GM18502 (cell line): ENCODE measurements at regions not wholly inside any gene's neighbourhood (a gene's known extent, or its start where the extent isn't known, plus 50 kb on each side); places are given as distances from the start of the nearest gene placed in this dataset.

Source experiments
- ATAC-seq: cut with Tn5 transposase; IDR thresholded peaks from one replicate; pipeline ENCODE4 v1.9.1; 2021; ENCODE audit warnings: mild to moderate bottlenecking; ENCODE audit not compliant: unreplicated experiment, poor library complexity

DNA sequence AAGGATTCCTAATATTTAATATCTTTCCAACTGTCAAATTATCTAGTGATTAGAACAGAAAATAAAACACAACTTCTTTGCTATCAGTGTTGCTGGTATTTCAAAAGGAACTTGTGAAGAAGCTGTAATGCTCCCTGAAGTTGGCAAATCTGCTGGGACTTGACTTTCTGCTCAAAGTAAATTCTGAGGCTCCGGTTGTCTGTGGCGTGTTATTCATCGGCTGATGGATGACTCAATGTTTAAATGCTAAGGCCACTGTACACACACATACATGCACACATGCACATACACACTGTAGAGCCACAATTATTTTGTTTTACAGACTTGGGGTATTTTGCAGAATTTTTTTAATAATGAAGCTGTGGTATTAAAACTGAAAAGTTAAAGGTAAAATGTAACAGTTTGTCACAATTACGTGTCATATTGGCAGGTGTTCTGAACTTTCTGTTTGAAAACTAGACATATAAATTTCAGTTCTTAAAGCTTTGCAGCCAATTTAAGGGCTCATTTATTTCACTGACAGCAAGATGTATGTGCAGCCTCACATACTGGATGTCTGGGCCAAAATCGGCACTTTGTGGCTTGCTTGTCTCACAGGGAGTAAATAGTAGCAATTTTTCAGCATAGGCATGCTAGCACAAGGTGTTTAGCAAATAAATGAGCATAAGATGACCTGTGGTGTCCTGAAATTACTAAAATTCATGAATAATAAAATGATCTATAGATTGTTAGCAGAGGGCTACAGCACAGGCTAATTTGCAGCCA lies 1691.7 kb upstream of the PCDH20 start:
- ATAC-seq: no peak

DNA sequence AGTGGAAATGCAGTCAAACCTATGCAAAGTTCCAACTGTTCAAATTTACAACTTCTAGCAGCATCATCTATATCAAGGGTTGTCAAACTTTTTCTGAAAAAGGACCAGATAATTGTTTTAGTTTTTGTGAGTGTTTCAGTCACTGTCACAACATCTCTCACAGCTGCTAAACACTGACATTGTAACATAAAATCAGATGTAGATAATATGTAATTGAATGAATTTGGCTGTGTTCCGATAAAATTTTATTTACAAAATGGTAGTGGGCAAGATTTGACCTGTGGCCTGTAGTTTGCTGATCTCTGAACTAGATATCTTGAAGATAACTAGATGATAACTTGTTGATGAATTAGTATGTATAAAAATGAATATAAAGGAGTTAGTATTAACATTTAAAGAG lies 1679.1 kb upstream of the PCDH20 start:
- no peak for ATAC-seq

DNA sequence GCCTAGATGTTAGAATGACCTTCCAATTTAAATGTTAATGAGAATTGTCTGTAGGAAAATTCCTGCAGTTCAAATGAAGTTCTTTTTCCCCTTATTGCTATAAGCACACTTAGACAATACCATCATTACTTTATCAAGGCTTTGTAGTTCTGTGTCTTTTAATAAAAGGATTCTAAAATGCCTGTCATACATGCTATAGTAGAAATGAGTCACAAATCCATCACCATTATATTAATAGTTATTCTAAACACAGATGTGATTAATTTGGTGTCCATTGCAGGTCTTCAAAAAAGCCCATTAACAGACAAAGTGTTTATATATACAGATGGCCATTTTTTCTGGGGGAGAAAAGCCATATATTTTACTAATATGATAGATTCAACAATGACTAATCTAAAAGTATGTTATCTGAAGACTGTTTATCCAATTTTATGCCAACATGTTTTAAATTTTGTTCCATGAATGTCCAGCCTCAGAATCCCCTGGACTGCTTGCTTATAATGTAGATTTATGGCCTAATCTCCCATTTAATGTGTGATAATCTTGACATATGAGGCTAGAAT lies 1678.3 kb upstream of the PCDH20 start:
- no peak for ATAC-seq

DNA sequence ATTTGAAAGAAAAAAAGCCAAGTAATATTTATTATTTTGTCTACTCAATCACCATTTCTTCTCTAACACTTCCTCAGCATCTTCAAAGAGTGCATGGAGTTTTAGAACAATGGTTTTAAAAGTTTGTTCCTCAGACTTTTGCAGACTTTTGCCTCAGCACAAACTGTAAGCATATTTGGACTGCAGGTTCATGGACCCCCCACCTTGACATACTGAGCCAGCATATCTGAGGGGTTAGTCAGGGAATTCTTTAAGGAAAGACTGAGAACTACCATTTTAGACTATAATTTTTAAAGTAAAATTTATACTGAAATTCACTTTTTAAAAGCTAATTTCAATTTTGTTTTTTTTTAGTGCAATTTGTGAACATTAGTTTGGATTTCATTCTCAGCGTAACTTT lies 1676.8 kb upstream of the PCDH20 start:
- ATAC-seq: no peak

DNA sequence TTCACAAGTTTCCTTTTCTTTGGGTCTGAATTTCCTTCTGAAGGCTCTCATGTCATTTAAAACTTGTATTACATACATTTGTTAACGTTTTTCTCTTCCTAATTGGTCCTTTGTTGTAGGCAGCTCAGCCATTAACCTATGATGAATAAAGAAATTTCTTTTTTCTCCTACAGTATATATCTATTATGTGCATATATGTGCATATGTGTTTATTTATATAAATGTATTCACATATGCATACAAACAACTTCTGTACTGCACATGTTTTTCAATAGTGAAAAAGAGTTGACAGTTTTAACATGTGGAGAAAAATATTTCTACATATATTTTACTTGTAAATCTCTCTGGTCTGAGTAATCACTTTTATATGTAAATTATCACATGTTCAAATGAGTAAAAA lies 1674.9 kb upstream of the PCDH20 start:
- no peak for ATAC-seq

DNA sequence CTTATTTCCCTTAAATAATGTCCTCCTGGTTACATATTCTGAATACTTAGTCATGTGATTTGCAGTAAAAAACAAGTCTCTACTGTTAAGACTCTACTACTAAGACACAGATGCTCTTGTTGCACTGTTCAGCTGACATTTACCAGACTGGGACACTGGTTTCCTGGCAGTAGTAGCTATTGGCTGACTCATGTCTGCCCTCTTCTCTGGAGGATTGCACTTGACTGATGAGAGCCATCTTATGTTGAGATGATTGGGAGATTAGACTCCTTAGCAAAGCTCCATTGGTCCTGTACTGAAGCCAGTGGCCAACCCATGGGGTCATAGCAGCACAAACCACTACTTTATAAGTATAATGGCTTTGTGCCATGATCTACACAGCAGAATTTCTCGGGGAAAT lies 1672.6 kb upstream of the PCDH20 start:
- ATAC-seq: no peak

DNA sequence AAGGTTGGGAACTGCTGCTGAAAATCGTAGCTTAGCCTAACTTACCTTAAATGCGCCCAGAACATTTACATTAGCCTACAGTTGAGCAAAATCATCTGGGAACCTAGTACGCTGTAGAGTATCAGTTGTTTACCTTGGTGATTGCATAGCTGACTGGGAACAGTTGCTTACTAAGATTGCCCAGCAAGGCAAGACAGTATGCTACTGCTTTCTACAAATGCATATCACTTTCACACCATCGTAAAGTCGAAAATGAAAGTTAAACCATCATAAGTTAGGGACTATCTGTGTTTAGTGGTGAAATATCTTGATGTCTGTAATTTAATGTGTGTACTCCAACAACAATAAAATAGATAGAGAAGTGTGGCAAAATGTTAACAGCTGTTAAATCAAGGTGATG lies 1670.6 kb upstream of the PCDH20 start:
- no peak for ATAC-seq

DNA sequence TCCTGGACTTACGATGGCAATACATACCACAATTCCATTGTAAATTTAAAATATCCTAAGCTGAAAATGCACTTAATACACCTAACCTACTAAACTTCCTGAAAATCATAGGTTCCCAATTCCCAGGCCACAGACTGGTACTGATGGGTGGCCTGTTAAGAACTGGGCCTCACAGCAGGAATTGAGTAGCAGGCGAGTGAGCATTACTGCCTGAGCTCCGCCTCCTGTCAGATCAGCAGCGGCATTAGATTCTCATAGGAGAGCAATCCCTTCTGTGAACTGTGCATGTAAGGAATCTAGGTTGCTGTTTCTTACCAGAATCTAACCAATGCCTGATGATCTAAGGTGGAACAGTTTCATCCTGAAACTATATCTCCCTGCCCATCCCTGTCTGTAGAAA lies 1670.2 kb upstream of the PCDH20 start:
- ATAC-seq: no peak

DNA sequence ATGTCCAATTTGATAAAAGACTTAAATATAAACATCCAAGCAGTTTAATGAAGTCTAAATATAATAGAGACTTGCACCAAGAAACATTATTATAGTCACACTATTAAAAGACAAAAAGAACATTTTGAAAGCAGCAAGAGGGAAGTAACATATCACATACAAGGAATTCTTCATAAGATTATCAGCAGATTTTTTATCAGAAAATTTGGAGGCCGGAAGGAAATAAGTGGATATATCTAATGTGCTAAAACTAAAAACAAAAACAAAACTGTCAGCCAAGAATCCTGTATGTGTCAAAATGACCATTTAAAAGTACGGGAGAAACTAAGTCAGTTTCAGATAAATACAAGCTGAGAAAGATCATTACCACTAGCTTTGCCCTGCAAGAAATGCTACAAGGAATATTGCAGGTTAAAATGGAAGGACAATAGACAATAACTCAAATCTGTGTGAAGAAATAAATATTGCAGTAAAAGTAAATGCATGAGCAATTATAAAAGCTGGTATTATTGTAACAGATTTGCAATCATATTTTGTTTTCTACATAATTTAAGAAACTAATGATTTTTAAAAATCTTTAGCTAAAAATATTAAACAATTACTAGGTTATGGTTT lies 1665.9 kb upstream of the PCDH20 start:
- no peak for ATAC-seq

DNA sequence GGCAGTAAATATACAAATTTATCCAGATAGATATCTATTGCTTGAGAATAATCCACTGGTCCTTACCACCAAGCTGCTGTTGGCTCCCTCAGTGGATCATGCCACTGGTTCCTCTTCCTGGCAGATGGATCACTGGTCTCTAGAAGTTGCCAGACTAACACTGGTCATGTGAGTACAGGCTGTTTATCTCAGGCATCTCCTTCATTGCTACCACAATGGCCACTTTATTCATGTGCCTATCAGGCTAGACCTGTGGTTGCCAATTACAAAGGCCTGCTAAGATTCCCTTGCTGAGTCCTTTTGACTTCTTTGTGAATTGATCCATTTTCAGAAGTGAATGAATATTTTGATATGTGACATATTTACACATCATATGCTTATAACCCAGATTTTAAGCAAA lies 1659.5 kb upstream of the PCDH20 start:
- no peak for ATAC-seq

DNA sequence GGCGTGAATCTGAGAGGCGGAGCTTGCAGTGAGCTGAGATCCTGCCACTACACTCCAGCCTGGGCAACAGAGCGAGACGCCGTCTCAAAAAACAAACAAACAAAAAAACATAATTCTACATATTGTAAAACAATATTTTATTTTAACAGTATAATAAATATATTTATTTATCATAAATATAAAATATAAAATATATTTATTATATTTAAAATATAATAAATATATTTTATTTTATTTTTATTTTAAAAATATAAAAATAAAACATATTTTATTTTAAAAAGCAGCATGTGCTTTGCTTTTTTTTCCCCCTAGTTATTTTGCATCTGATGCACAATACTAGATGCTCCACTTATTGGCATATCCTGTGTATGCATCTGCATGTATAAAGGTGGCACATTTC lies 1634.6 kb upstream of the PCDH20 start:
- no peak for ATAC-seq

DNA sequence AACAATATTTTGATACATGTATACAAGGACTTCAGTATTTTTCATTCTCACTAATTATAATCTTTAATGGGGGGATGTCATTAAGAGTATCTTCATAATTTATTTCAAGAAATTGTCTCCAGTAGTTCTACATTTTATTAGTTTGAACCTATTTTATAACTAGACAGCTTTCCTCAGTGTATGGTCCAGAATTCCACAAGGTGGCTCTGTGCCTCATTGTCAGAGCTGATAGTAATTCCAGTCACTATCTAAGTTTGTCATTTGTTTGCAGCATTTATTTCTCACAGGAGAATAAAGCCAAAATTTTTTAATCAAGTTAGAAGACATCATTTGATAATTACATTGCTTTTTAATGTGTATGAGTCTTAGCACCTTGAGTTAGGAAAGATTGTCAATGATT lies 1633.0 kb upstream of the PCDH20 start:
- ATAC-seq: no peak

DNA sequence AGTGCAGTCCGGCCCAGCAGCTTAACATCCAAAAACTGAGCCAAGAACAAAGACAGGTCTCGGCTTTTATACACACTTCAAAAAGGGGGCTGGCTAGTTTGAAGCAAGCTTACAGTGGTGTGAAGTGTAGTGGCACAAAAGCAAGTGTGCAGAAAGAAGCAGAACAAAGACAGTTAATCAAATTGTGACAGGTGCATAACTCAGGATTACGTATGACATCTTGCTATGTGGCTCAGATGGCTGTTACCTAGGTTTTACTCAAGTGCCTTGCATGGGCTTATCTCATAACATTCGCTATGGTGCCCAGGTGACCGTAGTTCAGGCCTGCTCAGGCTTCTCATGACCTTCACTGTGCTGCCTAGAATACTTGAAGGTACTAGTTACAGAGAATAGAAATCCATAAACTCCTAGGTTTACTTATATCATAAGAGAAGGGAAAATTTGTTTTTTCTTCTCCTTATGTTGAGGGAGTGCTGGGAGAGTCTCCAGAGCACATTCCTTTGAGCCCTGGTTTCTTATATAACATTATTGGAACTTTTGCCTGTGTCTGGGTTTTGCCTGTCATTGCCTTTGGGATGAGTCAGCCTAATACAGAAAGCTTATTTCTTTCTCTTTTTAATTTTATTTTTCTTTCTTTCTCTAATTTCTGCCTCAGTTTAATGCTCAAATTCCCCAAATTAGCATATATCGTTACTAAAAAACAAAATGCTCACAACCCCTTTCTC lies 1629.1 kb upstream of the PCDH20 start:
- no peak for ATAC-seq

DNA sequence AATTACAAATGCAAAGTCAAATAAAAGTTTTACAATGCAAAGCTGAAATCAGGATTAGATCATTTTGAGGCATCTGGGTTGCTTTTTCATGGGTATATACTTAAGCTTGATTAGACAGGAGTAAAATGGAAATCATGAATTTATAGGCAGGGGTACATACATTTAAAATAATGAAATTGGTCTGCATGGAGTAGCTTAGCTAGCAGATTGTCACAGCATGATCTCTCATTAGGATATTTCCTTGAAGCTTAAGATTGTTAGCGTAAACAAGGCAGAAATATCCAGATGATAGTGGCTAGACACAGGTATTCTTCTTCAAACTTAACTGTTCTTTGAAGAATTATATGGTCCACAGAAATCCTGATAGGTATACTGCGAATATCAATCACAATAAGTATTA lies 1627.0 kb upstream of the PCDH20 start:
- ATAC-seq: no peak

DNA sequence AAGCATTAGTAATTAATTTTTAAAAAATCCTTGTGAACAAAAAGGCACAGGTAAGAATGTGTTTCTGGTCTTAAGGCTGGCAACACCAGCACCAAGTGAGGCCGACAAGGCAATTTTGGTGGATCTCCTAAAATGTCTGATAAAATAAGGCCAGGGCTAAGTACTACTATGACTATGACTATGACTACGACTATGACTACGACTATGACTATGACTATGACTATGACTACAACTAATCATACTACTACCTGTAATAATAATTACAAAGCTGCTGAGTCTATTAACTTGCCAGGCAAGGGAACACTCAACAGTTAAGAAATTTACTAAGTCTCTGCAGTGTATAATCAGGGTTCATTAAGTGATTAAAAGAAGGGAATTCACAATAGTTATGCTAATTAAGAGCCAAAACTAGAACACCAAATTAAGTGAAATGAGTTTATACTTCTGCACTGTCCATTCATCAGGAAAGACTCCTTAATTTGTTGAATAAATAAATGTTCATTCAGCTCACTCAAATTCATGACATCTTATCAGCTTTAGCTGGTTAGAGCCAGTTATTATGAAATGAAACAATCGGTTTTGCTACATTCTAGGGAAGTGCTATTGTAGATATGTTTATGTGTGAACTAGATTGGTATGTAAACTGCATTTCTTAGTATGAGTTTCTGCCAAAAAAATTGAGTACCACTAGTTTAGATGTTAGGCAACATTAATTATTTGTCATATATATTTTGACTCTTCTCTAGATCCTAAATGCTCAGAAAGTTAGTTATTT lies 1626.2 kb upstream of the PCDH20 start:
- ATAC-seq: no peak

DNA sequence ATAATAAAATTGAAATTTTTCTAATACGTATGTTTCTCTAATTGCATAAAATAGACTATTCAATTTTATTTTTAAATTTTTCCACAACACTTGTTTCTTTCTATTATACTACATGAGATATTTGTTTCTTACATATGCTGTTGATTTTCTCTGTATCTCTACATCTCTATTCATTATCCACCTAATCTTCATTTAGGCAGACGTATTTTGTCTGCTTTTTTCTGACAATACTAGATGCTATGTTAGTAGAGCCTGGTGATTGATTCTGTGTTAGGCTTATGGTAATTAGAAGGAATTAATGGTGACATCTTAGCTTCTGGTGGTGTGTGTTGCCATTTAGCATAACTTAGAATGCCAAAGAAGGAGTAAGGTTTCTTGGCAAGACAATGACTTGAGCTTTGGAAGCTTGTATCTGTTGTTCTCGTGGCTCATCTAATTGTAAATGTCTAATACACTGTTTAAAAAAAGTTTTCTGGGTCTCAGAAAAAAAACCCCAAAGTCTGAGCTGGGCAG lies 1610.7 kb upstream of the PCDH20 start:
- no peak for ATAC-seq

DNA sequence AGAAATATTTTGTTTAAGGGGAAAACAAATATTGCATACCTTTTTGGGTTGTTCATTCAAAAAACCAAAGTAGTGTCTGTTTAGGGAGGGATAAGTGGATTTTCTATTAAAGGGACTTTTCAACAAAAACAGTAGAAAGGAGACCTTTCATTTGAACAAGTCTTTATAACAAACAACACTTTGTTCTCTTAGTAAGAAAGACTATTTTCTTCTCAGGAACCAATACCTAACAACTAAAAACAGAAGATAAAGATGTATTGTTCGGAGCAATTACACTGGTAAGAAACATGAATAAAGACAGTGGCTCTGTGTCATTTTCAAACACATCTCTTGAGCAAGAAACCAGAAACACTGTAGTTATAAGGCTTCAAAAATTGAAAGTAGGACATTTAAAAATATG lies 1610.1 kb upstream of the PCDH20 start:
- no peak for ATAC-seq

DNA sequence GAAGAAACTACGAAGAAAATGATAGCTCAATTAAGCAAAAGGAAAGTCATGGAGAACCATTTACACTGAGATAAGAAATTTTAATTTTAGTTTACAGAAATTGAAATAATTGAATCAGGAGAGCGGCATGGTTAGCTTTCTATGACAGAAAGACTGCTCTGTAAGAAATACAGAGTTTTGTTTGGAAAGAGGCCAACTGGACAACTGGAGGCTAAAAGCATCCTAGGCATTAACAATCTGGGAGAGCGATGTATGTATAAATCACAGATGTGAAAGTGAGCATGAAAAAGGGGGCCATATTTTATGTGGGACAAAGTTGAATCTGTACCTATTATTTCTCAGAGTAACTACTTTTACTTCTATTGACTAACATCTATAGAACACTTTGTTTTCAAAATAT lies 1608.8 kb upstream of the PCDH20 start:
- ATAC-seq: no peak

DNA sequence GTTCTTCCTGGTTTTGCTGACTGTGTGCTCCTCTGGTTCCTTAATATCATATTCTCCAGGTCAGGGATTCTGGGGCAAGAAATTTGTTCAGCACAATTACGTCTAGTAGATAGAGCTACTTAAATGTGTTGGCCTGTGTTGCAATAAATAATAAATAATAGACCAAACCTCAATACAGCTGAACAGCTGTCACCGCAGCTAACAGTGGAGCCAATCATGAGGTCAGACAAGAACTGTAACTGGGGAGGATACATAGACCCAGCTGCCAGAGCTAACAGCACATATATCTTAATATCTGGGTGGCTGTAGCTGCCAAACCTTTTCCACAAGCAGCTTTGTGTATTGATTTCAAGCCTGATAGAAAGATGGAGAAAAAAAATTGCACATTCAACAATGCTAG lies 1596.3 kb upstream of the PCDH20 start:
- no peak for ATAC-seq

DNA sequence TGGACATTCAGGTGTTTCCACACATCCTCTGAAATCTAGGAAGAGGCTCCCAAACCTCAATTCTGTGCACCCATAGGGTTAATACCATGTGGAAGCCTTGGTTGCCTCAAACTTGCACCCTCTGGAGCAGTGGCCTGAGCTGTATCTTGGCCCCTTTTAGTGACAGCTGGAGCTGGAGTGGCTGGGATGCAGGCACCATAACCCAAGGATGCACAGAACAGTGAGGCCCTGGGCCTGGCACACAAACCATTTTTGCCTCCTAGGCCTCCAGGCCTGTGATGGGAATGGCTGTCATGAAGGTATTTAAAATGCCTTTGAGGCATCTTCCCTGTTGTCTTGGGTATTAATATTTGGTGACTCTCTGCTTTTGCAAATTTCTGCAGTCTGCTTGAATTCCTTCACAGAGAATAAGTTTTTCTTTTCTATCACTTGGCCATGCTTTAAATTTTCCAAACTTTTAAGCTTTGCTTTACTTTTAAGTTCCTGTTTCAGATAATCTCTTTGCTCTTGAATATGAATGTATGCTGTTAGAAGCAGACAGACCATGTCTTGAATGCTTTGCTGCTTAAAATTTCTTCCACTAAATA lies 1594.5 kb upstream of the PCDH20 start:
- no peak for ATAC-seq
